K562 (cell line): ENCODE measurements at regions not wholly inside any gene's neighbourhood (a gene's known extent, or its start where the extent isn't known, plus 50 kb on each side); places are given as distances from the start of the nearest gene placed in this dataset.
"Not testable (repeated sequence)": the region's sequence is repeated elsewhere in the genome, so short reads cannot be mapped to it uniquely, and the experiment has no call there.

Source experiments
- ATAC-seq: fragments of 200-7000 bp; cut with Tn5 transposase; 3 replicates; pipeline ENCODE4 v1.9.1; 2020; ENCODE audit warnings: moderate library complexity
- BruUV-seq: library from RNA; stranded (reverse); fragments of 400-500 nt; replicated peaks from 2 replicates; lab custom pipeline; 2021; lab: Mats Ljungman, UMichigan
- CTCF ChIA-PET: fragments of 300-600 bp; formaldehyde crosslinking; extraction: SDS; loops from one replicate; lab custom pipeline; 2021; ENCODE audit warnings: low intra/inter-chr PET ratio; lab: Yijun Ruan, JAX
- POLR2A ChIA-PET: fragments of 300-600, 350-650 bp; sonication (Branson Sonifier 250); formaldehyde crosslinking; extraction: SDS; loops from one replicate; lab custom pipeline; 2021; ENCODE audit warnings: antibody characterized with exemption, inconsistent platforms; lab: Yijun Ruan, JAX
- DNase-seq, 4 experiments: peaks; one replicate each; pipeline versions ENCODE4 v3.0.0 to v3.0.0-alpha.2; 2011 to 2018; ENCODE audit warnings: low spot score in 3 of 4, mixed read lengths in 3 of 4; ENCODE audit errors: extremely low read depth in 1 of 4
- FAIRE-seq: peaks from 2 replicates; lab custom pipeline; 2011; peaks lifted over from hg19 to GRCh38; lab: Jason Lieb, UNC
- H2AFZ ChIP-seq: 2 replicates; pipeline ENCODE4 v1.6.0; 2011; ENCODE audit warnings: low read depth, low read length, control low read depth, inconsistent platforms
- H3K27ac ChIP-seq: fragments of 200-600 bp; 3 replicates; pipeline ENCODE4 v1.8.0; 2011; ENCODE audit warnings: low read depth, mild to moderate bottlenecking, control low read depth, inconsistent platforms, low read length, moderate library complexity, mixed read lengths; ENCODE audit errors: extremely low read depth
- H3K27me3 ChIP-seq, 2 experiments: fragments of 300-600 bp in 1 of 2; 2 replicates in 1 of 2; 3 replicates in 1 of 2; pipeline versions ENCODE4 v1.6.0 to v1.8.0; 2011; ENCODE audit warnings: inconsistent platforms in 2 of 2, low read length in 2 of 2, mild to moderate bottlenecking in 1 of 2, mixed read lengths in 1 of 2, moderate library complexity in 1 of 2; ENCODE audit not compliant: control insufficient read depth in 2 of 2, insufficient read depth in 2 of 2
- H3K36me3 ChIP-seq: fragments of 300-600 bp; 3 replicates; pipeline ENCODE4 v1.8.0; 2011; ENCODE audit warnings: mild to moderate bottlenecking, low read length, inconsistent platforms; ENCODE audit not compliant: control insufficient read depth, insufficient read depth
- H3K4me1 ChIP-seq, 2 experiments: fragments of 200-600 bp in 1 of 2; replicated peaks in 1 of 2; 2 replicates in 1 of 2; 3 replicates in 1 of 2; pipeline versions ENCODE4 v1.5.1 to v1.8.0; 2011; ENCODE audit warnings: inconsistent platforms in 2 of 2, low read length in 2 of 2, mild to moderate bottlenecking in 1 of 2, mixed read lengths in 1 of 2, moderate library complexity in 1 of 2; ENCODE audit not compliant: control insufficient read depth in 2 of 2, insufficient read depth in 2 of 2
- H3K4me2 ChIP-seq: 2 replicates; pipeline ENCODE4 v1.6.1; 2011; ENCODE audit warnings: low read length, control low read depth, inconsistent platforms, mixed read lengths; ENCODE audit not compliant: insufficient read depth
- H3K4me3 ChIP-seq: fragments of 200-600 bp; sonication (generic), shearing (Covaris generic); 2 replicates; pipeline ENCODE4 v1.5.1; 2016; ENCODE audit warnings: control low read depth, inconsistent platforms
- H3K79me2 ChIP-seq: fragments of 200-600 bp; 3 replicates; pipeline ENCODE4 v1.8.0; 2011; ENCODE audit warnings: low read length, inconsistent platforms; ENCODE audit not compliant: control insufficient read depth, insufficient read depth
- H3K9ac ChIP-seq, 2 experiments: 2 replicates each; pipeline versions ENCODE4 v1.6.0 to v1.6.1; 2011; ENCODE audit warnings: low read depth in 2 of 2, low read length in 2 of 2, control low read depth in 1 of 2, inconsistent platforms in 1 of 2, mild to moderate bottlenecking in 1 of 2, mixed read lengths in 1 of 2; ENCODE audit not compliant: insufficient read depth in 1 of 2
- H3K9me1 ChIP-seq: one replicate; pipeline ENCODE4 v1.6.0; 2011; ENCODE audit warnings: inconsistent platforms, mild to moderate bottlenecking, low read length, moderate library complexity; ENCODE audit not compliant: control insufficient read depth, insufficient read depth
- H3K9me3 ChIP-seq: replicated peaks from 2 replicates; pipeline ENCODE4 v1.5.1; 2011; ENCODE audit warnings: low read depth, low read length, inconsistent platforms; ENCODE audit not compliant: control insufficient read depth, insufficient read depth
- H4K20me1 ChIP-seq: replicated peaks from 2 replicates; pipeline ENCODE4 v1.6.1; 2011; ENCODE audit warnings: low read length, inconsistent platforms, mixed read lengths; ENCODE audit not compliant: control insufficient read depth, insufficient read depth
- BCL6 ChIP-seq: fragments of 250-450 bp; sonication (Bioruptor Pico); IDR thresholded peaks from 2 replicates; pipeline ENCODE4 v1.4.0; 2020
- MCM3 ChIP-seq: fragments of 450-650 bp; IDR thresholded peaks from 2 replicates; pipeline ENCODE4 v1.6.1; 2016
- NR1H2 ChIP-seq: sonication (generic); formaldehyde crosslinking; IDR thresholded peaks from 2 replicates; pipeline ENCODE4 v1.4.0; 2020; ENCODE audit warnings: mild to moderate bottlenecking, missing genetic modification reagents
- RERE ChIP-seq: sonication (generic); formaldehyde crosslinking; IDR thresholded peaks from 2 replicates; pipeline ENCODE4 v1.8.0; 2023; ENCODE audit warnings: missing genetic modification reagents, mild to moderate bottlenecking, borderline replicate concordance
- RFX1 ChIP-seq: fragments of 450-650 bp; IDR thresholded peaks from 2 replicates; pipeline ENCODE4 v1.6.1; 2016; ENCODE audit warnings: mild to moderate bottlenecking, moderate library complexity
- ZBTB17 ChIP-seq: fragments of 450-650 bp; formaldehyde crosslinking; IDR thresholded peaks from 2 replicates; pipeline ENCODE4 v1.4.0; 2020; ENCODE audit warnings: mild to moderate bottlenecking
- ZNF239 ChIP-seq: fragments of 250-450 bp; sonication (Bioruptor Pico); IDR thresholded peaks from 2 replicates; pipeline ENCODE4 v1.4.0; 2020; ENCODE audit warnings: mild to moderate bottlenecking
- ZNF445 ChIP-seq: fragments of 250-450 bp; sonication (Bioruptor Pico); IDR thresholded peaks from 2 replicates; pipeline ENCODE4 v1.4.0; 2020; ENCODE audit warnings: low read depth, mild to moderate bottlenecking, moderate library complexity
- WGBS: fragments of 100-300 bp; shearing (Covaris generic); methylation state at CpG from one replicate; pipeline ENCODE4 v1.1.6; 2016; ENCODE audit warnings: low coverage, mixed read lengths; ENCODE audit not compliant: insufficient coverage; ENCODE audit errors: missing lambda C conversion rate; 5-methylcytosine and 5-hydroxymethylcytosine counted together
- in situ Hi-C: fragments of 300-500 bp; cut with MboI; formaldehyde crosslinking; loops from 4 replicates; pipeline ENCODE4 v1.15.0; 2018; ENCODE audit warnings: inconsistent platforms, mixed read lengths
- intact Hi-C: fragments of 100-400 bp; cut with micrococcal nuclease; formaldehyde crosslinking; loops from 2 replicates; pipeline ENCODE4 v1.14.2; 2022

GRCh38 chr20:30506100-30506499, 751.4 kb upstream of the DEFB115 start:
- POLR2A ChIA-PET, result no interaction called here
- no peak for FAIRE-seq
- Histone ChIP-seq H3K27ac (no peak overlapping the region), H3K9me1 (no peaks in the 10 kb centered on the region), H3K9me3 (no peaks in the 10 kb centered on the region), H3K4me2 (no peak overlapping the region), H3K79me2 (no peaks in the 10 kb centered on the region), H3K4me3 (no peak overlapping the region), H4K20me1 (no peaks in the 10 kb centered on the region), H2AFZ (no peak overlapping the region), H3K4me1 (peaks cover 0 to 1% of the 10 kb centered on the region in 2 experiments; a peak in 1 of 5 replicates), H3K27me3 (peaks cover 0 to 11% of the 10 kb centered on the region in 2 experiments; a peak in 2 of 5 replicates), H3K36me3 (no peaks in the 10 kb centered on the region), H3K9ac (no peak overlapping the region)
- CTCF ChIA-PET, result no interaction called here
- intact Hi-C loops (loop anchor here (10.0 kb wide), 2 partner anchors 79 to 741 kb away; no protein-coding TSS in a partner anchor), in situ Hi-C loops (loop anchor here (25.0 kb wide), 1 partner anchor 144 kb away; no protein-coding TSS in a partner anchor)
- 28% methylated on average over 18 of the region's 18 CpGs for WGBS
- BruUV-seq, result no TSS peak
- TF ChIP-seq BCL6, result no peak
- TF ChIP-seq RFX1, result no peak
- TF ChIP-seq ZNF445, result no peak
- no peak for TF ChIP-seq ZNF239 (CRISPR knock-in tag)
- TF ChIP-seq ZBTB17 (CRISPR knock-in tag), result no peak
- no peak for TF ChIP-seq RERE
- no peak for TF ChIP-seq MCM3
- TF ChIP-seq NR1H2, result no peak
- no peak for DNase-seq
- ATAC-seq, result no peak

- H3K27ac ChIP-seq, BruUV-seq, POLR2A ChIA-PET, H2AFZ ChIP-seq, CTCF ChIA-PET, DNase-seq, H3K36me3 ChIP-seq, H4K20me1 ChIP-seq, FAIRE-seq, H3K9me1 ChIP-seq, H3K9ac ChIP-seq, ATAC-seq, H3K9me3 ChIP-seq, H3K79me2 ChIP-seq, H3K4me3 ChIP-seq, H3K4me2 ChIP-seq: not testable (repeated sequence)
- Histone ChIP-seq H3K27me3 (peaks cover 4 to 21% of the 10 kb centered on the region in 2 experiments; a peak in 4 of 5 replicates), H3K4me1 (peaks cover 0 to 14% of the 10 kb centered on the region in 2 experiments; a peak in 2 of 5 replicates)
- intact Hi-C loops, result loop anchor here (10.0 kb wide), 2 partner anchors 76 to 744 kb away; no protein-coding TSS in a partner anchor
- WGBS, result 17% methylated on average over 18 of the region's 21 CpGs
- in situ Hi-C loops, result loop anchor here (25.0 kb wide), 1 partner anchor 146 kb away; no protein-coding TSS in a partner anchor
Measured at GRCh38 chr20:30508382-30508781, 749.1 kb upstream of the DEFB115 start.
